ENCODE measurements at regions not wholly inside any gene's neighbourhood (a gene's known extent, or its start where the extent isn't known, plus 50 kb on each side); places are given as distances from the start of the nearest gene placed in this dataset.

DNA sequence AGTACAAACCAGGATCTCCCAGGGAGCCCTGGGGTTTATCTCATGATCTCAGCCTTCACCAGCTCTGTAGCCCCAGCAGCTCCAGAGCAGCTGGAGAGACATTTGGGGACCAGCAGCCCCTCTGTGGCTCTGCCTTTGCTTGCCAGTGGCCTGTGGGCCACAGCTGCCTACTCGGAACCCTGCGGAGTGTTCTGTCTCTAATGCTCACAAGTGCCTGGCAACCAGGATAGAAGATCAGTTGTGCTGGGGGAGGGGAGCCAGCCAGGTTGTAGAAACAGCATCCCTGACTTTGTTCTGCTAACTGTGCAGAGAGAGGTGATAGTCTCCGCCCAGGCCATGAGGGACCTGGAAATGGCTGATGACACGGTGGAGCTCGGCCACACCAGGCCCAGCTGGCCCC lies 50.9 kb upstream of the KCNJ15 start:
- no peak for DNase-seq

DNA sequence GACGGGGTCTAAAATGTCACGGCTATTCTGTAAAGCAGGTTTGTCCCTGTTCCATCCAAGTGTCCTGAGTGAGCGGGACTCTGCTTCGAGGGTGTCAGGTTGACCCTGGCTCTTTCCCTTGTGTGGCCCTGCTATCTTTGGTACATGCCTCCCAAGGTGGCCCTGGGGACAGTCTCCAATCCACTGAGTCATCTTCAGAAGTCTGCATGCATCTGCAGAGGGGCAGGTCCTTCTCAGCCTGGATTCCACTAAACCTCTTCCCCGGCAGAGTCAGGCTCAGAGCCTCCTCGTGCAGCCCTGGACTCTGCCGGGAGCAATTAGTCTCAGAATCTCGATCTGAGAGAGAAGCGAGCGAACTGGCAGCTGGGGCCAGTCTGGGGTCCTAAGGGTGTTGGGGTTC lies 50.1 kb upstream of the KCNJ15 start:
- DNase-seq = no peak

Measured in CD4-positive, alpha-beta T cell treated with Interferon alpha-2 for 1 hour (primary cell).